ENCODE measurements at regions not wholly inside any gene's neighbourhood (a gene's known extent, or its start where the extent isn't known, plus 50 kb on each side); places are given as distances from the start of the nearest gene placed in this dataset.

DNA sequence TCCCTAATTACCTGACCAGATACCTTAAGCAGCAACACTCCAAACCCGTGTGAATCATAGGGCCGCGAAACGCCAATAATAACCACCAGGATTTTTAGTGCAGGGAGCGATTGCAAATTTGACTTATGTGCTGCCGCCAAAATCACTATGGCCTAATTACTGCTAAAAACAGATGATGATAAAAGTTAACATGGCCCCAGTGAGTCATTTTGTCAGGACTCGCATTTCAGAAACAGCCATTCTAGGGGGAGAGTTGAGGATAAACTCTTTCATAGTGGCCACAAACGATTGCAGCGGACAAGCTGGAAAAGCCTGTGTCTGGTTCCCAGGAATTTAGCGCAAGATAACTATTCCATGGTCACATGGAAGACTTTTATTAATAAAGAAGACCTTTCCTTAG lies 103.4 kb downstream of the HLX start:
- DNase-seq (ENCODE audit: low read depth): no peak

DNA sequence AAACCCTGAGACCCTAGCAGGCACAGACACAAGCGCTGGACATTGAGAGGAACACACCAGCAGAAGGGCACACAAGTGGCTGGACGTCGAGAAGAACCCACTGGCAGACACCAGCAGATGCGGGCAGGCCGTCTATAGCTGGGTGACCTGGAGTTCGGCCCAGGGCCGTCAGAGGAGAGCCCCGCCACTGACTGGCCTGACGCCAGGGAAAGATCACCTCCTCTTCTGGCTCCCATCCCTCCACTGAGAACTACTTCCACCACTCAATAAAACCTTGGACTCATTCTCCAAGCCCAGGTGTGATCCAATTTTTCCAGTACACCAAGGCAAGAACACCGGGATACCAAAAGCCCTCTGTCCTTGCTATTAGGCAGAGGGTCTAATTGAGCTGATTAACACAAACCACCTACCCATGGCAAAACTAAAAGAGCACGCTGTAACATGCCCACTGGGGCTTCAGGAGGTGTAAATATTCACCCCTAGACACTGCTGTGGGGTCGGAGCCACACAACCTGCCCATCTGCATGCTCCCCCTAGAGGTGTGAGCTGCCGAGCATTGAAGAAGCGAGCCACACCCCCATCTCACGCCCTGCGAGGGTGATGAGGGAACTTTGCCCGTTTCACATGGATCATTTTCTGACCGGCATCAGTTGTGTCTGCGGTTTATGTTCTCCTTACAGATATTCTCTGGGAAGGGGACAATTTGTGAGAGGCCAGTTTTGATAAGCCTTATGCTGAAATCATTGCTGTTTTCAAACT lies 104.8 kb downstream of the HLX start:
- no peak for DNase-seq (ENCODE audit: low read depth)

DNA sequence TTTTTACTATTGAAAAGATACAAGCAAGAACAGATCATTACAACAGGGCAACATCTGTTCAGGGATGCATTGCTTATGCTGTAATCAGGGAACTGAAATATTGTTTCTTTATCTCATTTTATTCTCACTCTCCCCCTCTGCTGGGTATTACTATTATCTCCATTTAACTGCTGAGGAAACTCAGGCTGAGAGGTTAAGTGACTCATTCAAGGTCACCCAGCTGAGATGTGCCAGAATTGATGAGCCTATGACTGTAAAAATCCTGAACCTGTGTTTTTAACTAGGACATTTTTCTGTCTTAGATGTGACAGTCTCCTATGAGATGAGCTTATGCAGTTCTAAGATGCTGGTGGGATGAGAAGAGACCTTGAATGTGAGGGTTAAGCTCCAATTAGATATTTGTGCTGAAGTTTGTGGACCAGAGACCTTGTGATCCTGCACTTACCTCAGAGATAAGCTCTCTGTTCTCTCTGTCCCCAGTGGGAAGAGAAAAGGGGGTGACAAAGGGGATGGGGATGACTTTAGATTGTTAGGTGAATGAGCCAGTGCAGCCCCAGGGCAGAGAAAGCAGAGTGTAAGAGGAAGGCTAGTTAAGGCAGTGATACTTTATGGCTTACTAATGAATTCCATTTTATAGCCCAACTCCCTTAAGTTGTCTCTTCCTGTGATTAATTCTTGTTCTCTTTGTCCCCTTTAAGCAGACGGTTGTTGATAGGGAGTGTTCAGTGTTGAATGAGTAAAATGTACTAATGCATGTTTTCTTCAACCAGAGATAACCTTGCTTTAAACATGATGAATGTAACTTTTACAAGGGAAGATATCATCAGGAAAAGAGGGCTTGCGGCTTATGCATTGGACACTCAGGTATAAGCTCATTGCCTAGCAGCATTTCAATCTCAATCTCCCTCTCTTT lies 111.4 kb downstream of the HLX start:
- DNase-seq (ENCODE audit: low read depth): peak; percentile 86

DNA sequence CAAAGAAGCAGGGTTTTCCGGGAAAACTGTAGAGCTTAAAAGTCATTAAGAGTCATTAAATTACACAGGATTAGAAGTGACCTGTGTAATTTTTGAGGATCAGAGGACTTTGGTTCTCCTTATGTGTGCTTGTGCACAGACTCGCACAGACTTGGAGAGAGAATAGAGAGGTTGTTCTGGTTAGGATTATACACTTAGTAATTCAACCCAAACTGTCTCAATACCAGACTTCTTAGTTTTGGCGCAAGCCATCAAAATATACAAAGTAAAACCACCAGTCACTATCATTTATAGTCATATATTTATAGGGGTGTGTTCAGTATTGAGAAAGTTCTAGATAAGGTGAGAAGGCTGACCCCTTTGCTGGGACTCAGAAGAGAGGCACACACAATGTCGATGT lies 112.3 kb downstream of the HLX start:
- no peak for DNase-seq (ENCODE audit: low read depth)

DNA sequence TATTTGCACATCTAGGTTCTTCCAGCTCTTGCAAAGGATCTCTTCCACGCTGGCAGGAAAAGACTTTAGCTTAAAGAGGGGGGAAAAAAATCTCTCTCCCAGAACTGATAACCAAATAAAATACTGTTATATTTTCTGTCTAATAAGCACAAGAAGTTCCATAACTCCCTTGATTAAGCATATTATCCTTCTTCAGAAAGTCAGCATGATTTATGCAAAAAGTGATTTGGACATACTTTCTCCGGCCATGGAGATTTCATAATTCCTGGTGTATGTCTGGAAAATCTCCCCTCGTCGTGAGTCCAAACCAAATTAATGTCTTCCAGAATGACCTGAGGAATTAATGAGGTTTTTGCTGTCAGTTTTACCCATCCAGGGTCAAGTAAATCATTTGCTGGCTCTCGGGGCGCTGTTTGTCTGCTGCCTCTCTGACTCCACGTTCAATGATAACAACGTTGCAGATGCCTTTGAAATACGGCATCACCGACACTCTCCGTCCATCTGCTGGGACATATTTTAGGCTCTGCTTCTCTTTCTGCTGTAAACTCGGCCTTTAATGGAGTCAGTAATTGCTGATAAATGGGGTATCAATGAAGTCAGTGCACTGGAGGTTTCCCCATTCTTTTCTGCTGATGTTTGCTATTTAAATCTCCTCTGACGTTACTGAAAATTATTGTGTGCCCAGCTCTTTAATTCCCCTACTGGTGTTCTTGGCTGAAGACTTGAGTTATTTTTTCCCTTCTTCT lies 112.9 kb downstream of the HLX start:
- no peak for DNase-seq (ENCODE audit: low read depth)

DNA sequence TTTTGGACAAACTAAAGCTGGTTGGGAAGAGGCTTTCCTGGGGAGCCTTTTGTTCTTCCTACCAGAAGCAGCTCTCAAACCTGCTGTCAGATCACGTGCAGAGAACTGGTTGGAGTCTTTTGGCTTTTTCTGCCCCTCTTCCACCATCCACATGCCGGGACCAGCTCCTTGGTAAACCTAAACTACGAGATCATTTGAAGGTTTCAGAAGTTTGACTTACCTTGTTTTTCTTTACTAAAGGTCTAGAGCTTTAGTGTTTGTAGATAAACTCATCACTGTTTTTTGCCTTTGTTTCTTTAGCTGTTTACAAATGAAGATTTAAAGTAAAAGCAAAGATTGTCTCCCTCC lies 113.4 kb downstream of the HLX start:
- no peak for DNase-seq (ENCODE audit: low read depth)

DNA sequence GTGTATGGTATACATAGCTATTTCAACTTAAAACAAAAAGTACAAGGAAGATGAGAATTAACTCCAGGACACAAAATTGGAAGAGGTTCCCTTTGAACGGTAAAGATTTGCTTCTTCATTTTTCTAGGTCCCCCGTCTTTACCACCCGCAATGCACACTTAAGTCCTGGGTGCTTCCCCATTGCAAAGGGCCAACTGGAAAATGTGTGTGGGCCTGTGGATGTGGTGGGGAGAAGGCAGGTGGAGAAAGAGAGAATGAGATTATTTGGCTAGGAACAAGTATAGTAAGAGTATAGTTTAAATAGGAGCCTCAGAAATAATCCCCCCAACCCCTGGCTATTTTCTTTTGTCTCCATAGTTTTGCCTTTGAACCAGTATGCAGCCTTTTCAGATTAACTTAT lies 115.4 kb downstream of the HLX start:
- DNase-seq (ENCODE audit: low read depth): no peak

DNA sequence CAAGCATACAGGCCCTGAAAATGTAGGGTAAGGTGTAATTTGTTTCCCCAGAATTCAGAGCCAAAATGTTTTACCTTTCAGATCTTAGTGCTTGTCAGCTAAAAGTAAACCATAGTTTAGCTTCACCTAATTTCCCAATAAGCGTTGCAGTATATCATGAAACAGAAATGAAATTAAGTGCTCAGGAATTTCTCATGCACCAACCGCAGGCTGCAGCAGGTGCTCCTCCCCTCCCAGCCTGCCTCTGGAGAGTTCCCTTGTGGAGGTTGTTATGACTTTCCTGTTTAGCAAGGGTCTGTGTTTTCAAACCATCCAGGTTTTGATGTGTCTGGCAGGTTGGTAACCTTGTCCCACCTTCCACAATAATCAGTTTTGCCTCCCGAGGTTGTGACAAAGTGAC lies 118.5 kb downstream of the HLX start:
- no peak for DNase-seq (ENCODE audit: low read depth)

DNA sequence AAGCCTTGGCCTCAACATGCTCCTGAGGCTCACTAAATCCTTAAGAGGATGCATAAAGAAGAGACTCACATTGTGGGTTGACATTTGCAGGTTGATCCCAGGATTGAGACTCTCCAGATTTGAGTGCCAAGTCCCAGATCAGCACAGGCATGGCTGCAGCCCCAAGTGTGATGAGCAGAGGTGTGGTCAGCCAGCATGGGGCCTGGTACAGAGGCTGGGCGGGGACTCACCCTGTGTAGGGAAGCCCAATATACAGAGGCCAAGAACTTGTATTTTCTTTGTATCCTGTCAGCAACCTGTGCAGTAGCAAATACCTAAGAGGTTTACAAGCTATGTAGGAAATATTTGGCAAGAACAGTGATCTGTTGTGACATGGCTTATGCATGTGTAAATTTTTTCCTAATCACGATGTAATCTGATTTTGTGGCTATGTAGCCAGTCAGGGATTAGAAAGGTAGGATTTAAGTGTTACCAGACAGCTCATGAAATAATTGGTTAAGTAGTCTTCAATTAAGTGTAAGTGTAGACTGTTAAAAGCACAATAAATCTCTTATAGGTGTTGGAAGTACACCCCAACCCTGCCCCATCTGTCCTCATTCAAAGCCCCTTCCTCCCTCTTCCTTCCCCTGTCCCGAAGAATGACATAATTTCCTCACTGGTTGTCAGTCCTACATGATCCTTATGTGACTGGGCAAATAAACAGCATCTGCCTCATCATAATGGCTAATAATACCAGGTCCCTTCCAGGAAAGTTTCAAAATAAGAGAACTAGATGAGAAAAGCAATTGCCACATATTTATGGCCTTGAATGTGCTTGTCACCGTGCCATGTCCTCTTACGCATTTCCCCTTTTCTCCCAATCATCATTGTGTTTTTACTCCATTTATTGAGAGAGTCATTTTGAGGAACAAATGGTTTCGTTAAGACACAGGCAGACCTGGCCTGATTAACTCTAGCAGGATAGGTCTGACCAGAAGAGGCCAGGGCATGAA lies 120.9 kb downstream of the HLX start:
- DNase-seq (ENCODE audit: low read depth): no peak

DNA sequence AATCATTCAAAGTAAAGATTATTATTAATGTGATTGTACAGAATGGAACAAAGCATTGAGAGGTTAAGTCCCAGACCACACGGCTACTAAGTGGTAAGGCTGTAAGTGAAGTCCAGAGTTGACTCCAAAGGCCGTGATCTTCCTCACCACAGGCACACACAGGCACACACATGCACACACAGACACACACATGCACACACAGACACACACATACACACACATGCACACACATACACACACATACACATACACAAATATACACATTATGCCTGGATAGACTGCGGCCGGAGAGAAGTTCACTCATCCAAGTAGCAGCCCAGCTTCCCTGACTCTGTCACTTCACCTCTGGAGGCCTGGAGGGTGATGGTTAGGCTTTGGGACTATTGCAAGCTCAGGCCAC lies 121.9 kb downstream of the HLX start:
- DNase-seq (ENCODE audit: low read depth): no peak

DNA sequence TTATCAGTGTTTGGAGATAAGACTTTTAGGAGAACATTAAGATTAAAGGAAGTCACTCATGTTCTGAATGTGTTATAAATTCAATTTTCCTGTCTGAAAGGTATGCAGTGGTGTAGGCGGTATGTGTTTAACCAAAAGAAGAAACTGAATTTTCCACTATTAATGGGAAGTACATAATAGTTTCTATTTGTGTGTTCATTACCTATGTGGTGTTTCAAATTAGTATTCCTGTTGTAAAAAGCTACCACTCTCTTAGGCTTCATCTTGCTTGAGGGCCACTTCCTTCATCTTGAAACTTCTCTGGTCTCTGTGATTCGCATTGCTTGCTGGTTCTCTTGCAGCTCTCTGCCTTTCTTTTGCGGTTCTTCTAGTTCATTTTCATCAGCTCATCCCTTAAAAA lies 123.4 kb downstream of the HLX start:
- DNase-seq (ENCODE audit: low read depth): no peak

DNA sequence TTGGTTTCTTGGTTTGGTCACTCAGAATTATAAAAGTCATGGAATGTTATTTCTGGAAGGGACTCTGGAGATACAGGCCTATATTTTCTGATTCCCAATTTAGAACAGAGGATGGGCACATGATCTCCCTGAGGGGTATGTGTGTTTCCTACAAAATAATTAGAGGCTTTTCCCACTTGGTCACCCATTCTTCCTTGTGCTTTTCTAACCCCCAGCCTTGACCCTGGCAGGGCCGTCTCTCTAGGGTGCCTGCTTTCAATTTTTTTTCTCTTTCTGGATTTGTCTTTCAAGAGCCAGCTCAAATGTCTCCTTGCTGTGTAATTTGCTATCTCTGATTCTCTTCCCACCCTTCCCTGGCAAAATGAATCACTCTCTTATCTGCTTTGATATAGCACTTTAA lies 131.9 kb downstream of the HLX start:
- DNase-seq (ENCODE audit: low read depth): no peak

DNA sequence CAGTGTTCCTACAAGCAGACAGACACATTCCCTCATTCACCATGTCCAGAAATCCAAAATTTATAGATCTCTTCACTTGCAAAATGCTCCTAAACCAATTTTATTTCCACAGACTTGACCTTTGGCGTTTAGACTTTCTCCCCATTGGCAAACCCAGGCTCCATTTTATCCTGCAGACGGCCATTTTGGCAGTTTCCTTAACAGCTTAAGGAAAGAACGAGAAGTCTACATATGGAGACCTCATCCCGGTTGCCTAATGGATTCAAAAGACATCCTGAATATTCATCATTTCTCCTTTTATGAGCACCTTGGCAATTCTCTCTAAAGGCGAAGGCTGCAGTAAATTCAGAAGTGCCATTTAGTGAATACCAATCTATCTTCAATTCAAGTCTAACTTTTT lies 132.9 kb downstream of the HLX start:
- DNase-seq (ENCODE audit: low read depth): no peak

DNA sequence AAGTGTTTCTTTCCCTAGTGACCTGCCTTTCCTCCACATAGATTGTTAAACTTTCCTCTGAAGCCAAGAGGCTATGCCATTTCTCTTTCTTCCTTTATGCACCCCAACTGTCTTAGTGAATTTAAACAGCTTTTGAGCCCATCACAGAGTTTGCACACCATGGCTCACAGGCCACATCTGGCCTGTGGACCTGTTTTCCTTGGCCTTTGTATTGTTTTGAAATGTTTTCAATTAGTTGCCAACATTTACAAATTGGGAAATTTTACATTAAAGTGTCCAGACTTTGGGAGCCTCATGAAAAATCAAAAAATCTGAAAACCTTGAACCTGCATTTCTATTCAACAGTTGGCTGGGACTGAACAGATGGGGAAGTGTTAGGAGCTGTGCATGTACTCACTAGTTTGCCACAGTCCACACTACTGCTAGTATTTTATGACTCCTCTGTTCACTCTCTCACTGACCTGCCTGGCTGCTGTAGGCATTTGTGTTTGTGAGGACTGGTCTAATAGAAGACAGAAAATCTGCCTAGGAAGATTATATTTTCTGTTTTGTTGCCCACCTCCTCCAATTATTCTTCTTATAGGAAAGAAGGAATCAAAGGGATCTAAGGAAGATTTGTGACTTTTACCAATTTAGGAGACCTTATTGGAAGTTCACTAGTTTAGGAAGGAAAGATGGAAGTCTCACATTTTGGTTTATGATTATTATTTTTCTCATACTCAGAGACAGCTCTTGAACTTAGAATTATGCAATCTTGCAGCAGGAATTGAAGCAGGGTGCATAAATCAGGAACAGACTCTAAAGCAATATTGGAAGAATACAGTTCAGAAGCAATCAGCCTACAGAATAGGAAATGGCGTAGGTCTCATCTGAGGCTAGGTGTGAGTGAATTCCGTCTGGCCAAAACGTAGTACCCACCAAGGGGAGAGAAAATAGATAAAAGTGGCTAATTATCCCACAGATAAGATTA lies 134.7 kb downstream of the HLX start:
- no peak for DNase-seq (ENCODE audit: low read depth)

DNA sequence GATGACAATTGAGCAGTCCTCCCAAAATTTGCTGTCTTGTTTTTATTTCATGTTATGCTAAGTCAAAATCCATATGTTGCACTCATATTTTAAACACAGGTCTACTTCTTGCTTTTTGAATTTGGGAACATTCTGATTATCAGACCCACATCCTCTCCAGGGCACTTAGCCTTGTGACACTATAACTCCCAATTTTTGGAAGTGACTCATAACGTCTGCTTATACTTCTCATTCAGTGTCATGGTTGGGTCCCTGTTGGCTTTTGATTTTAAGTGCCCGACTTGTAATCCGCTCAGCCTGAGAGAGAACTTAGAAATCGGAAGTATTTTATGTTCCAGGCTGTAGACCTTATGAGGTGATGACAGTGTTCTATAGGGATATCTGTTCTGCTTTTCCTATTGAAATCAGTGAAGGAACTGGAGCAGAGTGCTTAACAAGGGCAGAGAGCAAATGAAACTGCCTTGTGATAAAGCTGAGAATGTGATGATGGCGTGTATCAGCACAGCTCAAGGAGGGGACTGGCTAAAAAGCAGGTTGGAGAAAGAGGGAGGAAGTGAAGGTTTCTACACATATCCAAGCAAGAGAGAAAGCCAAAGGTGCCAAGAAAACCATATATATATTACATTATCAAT lies 136.0 kb downstream of the HLX start:
- DNase-seq (ENCODE audit: low read depth): no peak

DNA sequence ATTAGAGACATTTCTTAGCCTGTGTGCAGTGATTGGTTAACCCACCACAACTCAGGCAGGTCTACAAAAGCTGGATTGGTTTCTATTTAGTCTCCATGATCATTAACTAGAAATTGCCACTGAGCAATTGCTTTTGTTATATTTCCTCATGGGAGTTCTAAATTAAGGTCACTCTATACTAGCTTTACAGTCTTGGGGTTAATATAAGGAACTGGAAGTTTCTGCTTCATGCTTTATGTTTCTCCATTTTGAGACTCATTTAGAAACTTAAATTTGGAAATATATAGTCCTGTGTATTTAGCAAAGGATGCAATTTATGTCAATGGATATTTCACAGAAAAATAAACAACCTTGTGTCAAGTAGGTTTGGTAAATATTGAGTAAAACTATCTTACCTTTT lies 137.5 kb downstream of the HLX start:
- no peak for DNase-seq (ENCODE audit: low read depth)

DNA sequence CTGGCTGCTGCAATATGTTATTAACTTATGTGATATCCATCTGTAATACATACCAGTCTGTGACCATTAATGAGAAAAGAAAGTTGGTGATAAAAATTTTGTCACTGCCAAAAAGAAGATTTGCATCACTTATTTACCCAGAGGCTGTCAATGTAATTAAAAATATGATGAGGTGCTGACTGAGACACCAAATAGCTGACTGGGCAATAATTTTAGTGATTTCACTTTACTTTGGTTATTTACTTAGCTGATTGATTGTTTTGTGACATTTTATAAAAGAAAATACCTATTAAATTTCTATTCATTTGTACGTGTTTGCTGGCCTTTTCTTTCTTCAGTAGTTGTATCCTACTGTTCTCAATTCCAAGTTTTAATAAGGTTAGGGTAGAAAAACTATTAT lies 139.2 kb downstream of the HLX start:
- DNase-seq (ENCODE audit: low read depth): no peak

DNA sequence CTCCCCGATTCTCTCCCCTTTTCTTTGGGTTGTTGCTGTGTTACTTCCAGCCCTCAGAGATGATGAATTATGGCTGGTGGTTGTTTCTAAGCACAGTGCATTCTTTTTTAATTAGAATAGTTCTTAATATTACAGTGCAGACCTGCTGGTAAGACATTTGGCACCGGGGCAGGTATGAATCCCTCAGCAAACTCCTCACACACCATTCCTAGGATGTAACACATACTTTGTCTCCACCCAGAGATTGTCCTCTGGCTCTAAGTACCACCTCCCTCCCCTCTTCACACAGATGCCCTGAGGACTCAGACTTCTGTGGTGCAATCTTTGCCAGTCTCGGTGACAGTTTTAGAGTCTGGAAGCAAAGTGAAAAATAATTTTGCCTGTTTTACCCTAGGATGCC lies 143.1 kb downstream of the HLX start:
- no peak for DNase-seq (ENCODE audit: low read depth)

DNA sequence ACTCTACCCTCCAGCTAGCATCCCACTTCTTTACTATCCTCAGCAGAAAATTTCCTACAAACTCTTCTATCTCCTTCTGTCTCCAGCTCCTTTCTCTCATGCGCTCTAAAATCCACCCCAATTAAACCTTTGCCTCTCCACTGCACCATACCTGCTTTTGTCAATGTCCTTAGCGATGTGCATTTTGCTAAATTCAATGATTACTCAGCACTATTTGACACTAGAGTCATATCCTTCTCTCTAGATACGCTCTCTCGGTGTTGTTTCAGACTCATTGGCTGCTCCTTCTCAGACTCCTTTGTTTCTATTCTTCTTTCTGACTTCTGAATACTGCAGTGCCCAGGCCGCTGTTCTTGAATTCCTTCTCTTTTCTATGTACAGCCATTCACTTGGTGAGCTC lies 144.2 kb downstream of the HLX start:
- DNase-seq (ENCODE audit: low read depth): no peak

DNA sequence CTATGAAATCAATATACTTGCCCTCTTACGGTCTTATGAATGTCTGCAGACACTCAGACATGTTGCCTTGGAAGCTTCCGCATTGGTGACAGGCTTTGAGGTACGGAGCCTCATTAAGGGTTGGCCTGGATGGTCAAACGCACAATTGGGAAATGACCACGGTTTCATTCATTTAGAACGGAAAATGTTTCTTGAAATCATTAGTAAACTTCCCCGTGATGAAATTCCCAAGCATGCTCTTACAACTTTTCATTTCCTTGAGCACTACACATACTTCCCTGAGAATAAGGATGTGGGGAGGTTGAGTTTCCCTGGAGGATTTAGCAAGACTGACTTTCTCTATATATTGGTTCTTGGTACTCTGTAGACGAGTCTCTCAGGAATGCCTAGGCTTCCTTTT lies 146.3 kb downstream of the HLX start:
- DNase-seq (ENCODE audit: low read depth): no peak
